A673 (cell line): ENCODE measurements at regions not wholly inside any gene's neighbourhood (a gene's known extent, or its start where the extent isn't known, plus 50 kb on each side); places are given as distances from the start of the nearest gene placed in this dataset.

Source experiments
- BruUV-seq: library from RNA; stranded (reverse); fragments of 400-500 nt; replicated peaks from 2 replicates; lab custom pipeline; 2021; lab: Mats Ljungman, UMichigan
- CTCF ChIA-PET: fragments of 300-600 bp; sonication (Branson Sonifier 250); formaldehyde crosslinking; loops from one replicate; lab custom pipeline; 2022; ENCODE audit warnings: antibody characterized with exemption; lab: Charles Lee
- POLR2A ChIA-PET: fragments of 300-600 bp; sonication (Branson Sonifier 250); formaldehyde crosslinking; loops from one replicate; lab custom pipeline; 2022; ENCODE audit warnings: antibody characterized with exemption; ENCODE audit not compliant: low non-redundant PET; lab: Charles Lee
- DNase-seq: peaks from one replicate; pipeline ENCODE4 v3.0.0-alpha.2; 2015; ENCODE audit warnings: low spot score
- H3K27ac ChIP-seq: fragments of 200-600 bp; sonication (generic); 2 replicates; pipeline ENCODE4 v1.5.1; 2016; ENCODE audit warnings: mixed run types, low read depth, mild to moderate bottlenecking, mixed read lengths, antibody characterized with exemption, low read length; ENCODE audit not compliant: poor library complexity, severe bottlenecking
- H3K27me3 ChIP-seq: fragments of 200-600 bp; sonication (generic); replicated peaks from 2 replicates; pipeline ENCODE4 v1.6.1; 2017; ENCODE audit warnings: mixed run types, low read depth, mild to moderate bottlenecking, mixed read lengths, antibody characterized with exemption, low read length; ENCODE audit not compliant: insufficient read depth, poor library complexity
- H3K36me3 ChIP-seq: fragments of 200-600 bp; sonication (generic); 2 replicates; pipeline ENCODE4 v1.6.1; 2016; ENCODE audit warnings: mixed run types, mild to moderate bottlenecking, mixed read lengths, antibody characterized with exemption, low read length; ENCODE audit not compliant: insufficient read depth, poor library complexity, severe bottlenecking
- H3K4me1 ChIP-seq: fragments of 200-600 bp; sonication (generic); 2 replicates; pipeline ENCODE4 v1.6.1; 2017; ENCODE audit warnings: mixed run types, mild to moderate bottlenecking, mixed read lengths, antibody characterized with exemption, low read length; ENCODE audit not compliant: insufficient read depth, poor library complexity, severe bottlenecking
- H3K4me3 ChIP-seq: fragments of 200-600 bp; sonication (generic); 2 replicates; pipeline ENCODE4 v1.5.1; 2016; ENCODE audit warnings: low read depth, mixed run types, mild to moderate bottlenecking, mixed read lengths, low read length; ENCODE audit not compliant: poor library complexity, severe bottlenecking
- H3K9me3 ChIP-seq: fragments of 200-600 bp; sonication (generic); 2 replicates; pipeline ENCODE4 v1.6.1; 2016; ENCODE audit warnings: mixed run types, low read depth, mild to moderate bottlenecking, mixed read lengths, antibody characterized with exemption, low read length; ENCODE audit not compliant: poor library complexity, severe bottlenecking
- EZH2 ChIP-seq: fragments of 200-600 bp; sonication (generic); IDR thresholded peaks from 2 replicates; pipeline ENCODE4 v1.6.1; 2017; ENCODE audit warnings: borderline replicate concordance, low read depth, mild to moderate bottlenecking, mixed read lengths, antibody characterized with exemption, low read length; ENCODE audit not compliant: poor library complexity, severe bottlenecking
- intact Hi-C: fragments of 100-400 bp; cut with micrococcal nuclease; formaldehyde crosslinking; loops from one replicate; pipeline ENCODE4 v1.10.0; 2022; ENCODE audit not compliant: unreplicated experiment
- TF ChIP-seq, protein P1 (sequence below): fragments of 300-800, 200-600 bp; sonication (generic); conservative IDR thresholded peaks from 2 replicates; pipeline ENCODE4 v1.5.1; 2017; ENCODE audit warnings: low read depth, mild to moderate bottlenecking, antibody characterized with exemption, low read length, moderate library complexity, mixed read lengths

DNA sequence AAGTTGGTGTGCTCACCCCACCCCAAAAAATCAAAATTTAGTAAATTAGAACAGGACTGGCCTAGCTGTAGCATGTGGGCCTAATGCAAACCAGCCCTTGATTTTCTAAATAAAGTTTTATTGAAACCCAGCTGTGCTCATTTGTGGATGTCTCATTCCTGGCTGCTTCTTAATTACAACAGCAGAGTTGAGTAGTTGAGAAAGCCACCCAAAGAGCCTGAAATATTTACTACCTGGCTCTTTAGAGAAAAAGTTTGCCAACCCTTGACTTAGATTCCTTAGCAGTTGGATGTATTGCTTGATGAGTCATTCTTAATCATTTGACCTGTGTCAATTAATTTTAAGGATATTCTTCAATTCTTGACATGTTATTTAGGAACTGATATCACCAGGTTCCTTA is 168.3 kb upstream of the PUDP start:
- intact Hi-C loops: no loop called here
- ChIA-PET CTCF (no interaction called here), POLR2A (no interaction called here)
- BruUV-seq: no TSS peak
- TF ChIP-seq, protein P1, sequence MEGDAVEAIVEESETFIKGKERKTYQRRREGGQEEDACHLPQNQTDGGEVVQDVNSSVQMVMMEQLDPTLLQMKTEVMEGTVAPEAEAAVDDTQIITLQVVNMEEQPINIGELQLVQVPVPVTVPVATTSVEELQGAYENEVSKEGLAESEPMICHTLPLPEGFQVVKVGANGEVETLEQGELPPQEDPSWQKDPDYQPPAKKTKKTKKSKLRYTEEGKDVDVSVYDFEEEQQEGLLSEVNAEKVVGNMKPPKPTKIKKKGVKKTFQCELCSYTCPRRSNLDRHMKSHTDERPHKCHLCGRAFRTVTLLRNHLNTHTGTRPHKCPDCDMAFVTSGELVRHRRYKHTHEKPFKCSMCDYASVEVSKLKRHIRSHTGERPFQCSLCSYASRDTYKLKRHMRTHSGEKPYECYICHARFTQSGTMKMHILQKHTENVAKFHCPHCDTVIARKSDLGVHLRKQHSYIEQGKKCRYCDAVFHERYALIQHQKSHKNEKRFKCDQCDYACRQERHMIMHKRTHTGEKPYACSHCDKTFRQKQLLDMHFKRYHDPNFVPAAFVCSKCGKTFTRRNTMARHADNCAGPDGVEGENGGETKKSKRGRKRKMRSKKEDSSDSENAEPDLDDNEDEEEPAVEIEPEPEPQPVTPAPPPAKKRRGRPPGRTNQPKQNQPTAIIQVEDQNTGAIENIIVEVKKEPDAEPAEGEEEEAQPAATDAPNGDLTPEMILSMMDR: no peak
- TF ChIP-seq EZH2: no peak
- H3K4me1 ChIP-seq: no peaks in the 10 kb centered on the region
- no peaks in the 10 kb centered on the region for H3K27me3 ChIP-seq
- DNase-seq: no peak
- H3K4me3 ChIP-seq: no peak overlapping the region
- no peaks in the 10 kb centered on the region for H3K36me3 ChIP-seq
- no peaks in the 10 kb centered on the region for H3K9me3 ChIP-seq
- H3K27ac ChIP-seq: no peak overlapping the region

DNA sequence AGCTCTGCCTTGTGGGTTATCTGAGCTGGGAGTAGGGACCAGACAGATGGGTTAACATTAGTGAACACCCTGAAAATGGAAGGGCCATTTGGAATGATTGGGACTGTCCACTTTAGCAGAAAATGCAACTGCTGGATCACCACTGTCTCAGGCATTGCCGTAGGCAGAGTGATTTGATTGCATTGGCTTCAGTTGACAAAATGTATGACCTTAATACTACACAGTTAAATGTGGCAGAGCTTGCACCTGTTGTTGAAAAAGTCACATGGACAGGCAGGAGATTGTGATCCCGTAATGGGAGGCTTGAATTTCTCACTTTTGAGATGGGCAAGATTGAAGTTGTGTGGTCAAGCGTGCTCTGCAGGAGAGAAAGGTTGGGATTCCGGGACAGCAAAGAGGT is 166.5 kb upstream of the PUDP start:
- no peaks in the 10 kb centered on the region for H3K4me1 ChIP-seq
- no peak overlapping the region for H3K4me3 ChIP-seq
- BruUV-seq: no TSS peak
- no peaks in the 10 kb centered on the region for H3K9me3 ChIP-seq
- intact Hi-C loops: no loop called here
- CTCF ChIA-PET: no interaction called here
- DNase-seq: no peak
- no peaks in the 10 kb centered on the region for H3K27me3 ChIP-seq
- TF ChIP-seq EZH2: no peak
- TF ChIP-seq, protein P1: no peak
- no peak overlapping the region for H3K27ac ChIP-seq
- H3K36me3 ChIP-seq: no peaks in the 10 kb centered on the region
- POLR2A ChIA-PET: no interaction called here

DNA sequence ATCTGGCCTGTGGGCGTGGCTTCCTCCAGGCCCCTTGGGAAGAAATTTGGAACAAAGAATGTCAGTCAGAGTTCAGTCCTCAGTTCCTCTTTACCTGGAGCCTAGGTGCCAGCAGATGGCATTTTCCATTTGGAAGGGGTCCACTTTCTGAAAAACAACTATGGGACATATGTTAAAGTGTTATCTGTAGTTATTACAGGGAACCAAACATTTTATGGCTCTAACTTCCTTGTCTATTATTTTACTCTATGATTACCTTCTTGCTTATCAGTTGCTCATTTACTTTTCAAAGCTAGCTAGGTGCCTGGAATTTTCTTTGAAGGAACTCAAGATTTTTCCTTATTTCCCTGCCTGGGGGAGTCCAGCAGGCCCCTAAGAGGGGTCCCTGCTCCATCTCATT is 159.8 kb upstream of the PUDP start:
- ChIA-PET POLR2A (no interaction called here), CTCF (no interaction called here)
- Histone ChIP-seq H3K27ac (no peak overlapping the region), H3K9me3 (no peaks in the 10 kb centered on the region), H3K4me3 (no peak overlapping the region), H3K27me3 (no peaks in the 10 kb centered on the region), H3K36me3 (no peaks in the 10 kb centered on the region), H3K4me1 (no peaks in the 10 kb centered on the region)
- no peak for DNase-seq
- BruUV-seq: no TSS peak
- intact Hi-C loops: no loop called here
- TF ChIP-seq, protein P1: no peak
- no peak for TF ChIP-seq EZH2
